ENCODE measurements at regions not wholly inside any gene's neighbourhood (a gene's known extent, or its start where the extent isn't known, plus 50 kb on each side); places are given as distances from the start of the nearest gene placed in this dataset.

DNA sequence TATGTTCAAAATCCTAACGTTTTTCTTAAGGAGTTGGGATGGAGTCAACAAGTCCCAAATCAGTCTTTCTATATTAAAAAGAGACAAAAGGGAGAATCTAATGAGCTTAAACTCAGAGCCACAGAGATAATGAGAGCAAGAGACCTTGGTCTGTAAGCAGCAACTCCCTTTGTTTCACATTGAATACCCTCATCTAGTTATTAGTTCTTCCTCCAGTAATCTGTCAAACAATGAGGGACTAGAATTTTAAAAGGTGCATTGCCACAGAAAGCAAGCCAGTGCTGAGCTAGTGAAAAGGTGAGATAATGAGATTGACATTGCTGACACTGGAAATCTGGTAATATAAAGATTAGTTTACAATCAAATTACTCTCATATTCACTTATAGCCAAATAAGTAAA is 718.6 kb downstream of the DACH1 start:
- TF ChIP-seq, protein P1, sequence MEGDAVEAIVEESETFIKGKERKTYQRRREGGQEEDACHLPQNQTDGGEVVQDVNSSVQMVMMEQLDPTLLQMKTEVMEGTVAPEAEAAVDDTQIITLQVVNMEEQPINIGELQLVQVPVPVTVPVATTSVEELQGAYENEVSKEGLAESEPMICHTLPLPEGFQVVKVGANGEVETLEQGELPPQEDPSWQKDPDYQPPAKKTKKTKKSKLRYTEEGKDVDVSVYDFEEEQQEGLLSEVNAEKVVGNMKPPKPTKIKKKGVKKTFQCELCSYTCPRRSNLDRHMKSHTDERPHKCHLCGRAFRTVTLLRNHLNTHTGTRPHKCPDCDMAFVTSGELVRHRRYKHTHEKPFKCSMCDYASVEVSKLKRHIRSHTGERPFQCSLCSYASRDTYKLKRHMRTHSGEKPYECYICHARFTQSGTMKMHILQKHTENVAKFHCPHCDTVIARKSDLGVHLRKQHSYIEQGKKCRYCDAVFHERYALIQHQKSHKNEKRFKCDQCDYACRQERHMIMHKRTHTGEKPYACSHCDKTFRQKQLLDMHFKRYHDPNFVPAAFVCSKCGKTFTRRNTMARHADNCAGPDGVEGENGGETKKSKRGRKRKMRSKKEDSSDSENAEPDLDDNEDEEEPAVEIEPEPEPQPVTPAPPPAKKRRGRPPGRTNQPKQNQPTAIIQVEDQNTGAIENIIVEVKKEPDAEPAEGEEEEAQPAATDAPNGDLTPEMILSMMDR (IDR thresholded peaks at IDR 0.05): no peak
- H3K36me3 ChIP-seq: no peaks in the 10 kb centered on the region
- DNase-seq (no peak), ATAC-seq (no peak)
- no peaks in the 10 kb centered on the region for H3K9me3 ChIP-seq
- no peaks in the 10 kb centered on the region for H3K27me3 ChIP-seq (ENCODE audit: low read depth)
- intact Hi-C loops (cut with DNase I): no loop called here
- no peak overlapping the region for H3K4me3 ChIP-seq
- no peak overlapping the region for H3K27ac ChIP-seq
- H3K4me1 ChIP-seq: no peaks in the 10 kb centered on the region

DNA sequence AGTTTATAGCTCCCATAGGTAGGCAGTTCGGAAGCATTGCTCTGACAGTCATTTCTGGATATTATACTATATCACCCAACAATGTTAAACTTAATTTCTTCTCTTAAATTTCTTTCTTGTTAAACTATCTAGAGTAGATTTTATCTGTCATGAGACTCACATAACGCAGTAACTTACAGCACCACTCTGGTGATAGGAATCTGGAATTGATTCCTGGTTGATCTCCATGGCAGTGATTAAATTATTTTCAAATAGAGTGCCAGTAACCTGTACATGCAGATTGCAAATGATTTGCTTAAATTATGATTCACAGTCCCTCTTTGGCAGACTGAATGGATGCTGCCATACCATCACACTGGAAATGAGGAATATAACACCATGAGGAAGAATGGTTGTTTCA is 722.1 kb downstream of the DACH1 start:
- intact Hi-C loops (cut with DNase I): no loop called here
- no peak overlapping the region for H3K4me3 ChIP-seq
- no peaks in the 10 kb centered on the region for H3K36me3 ChIP-seq
- DNase-seq (no peak), ATAC-seq (no peak)
- no peaks in the 10 kb centered on the region for H3K27me3 ChIP-seq (ENCODE audit: low read depth)
- H3K4me1 ChIP-seq: no peaks in the 10 kb centered on the region
- no peaks in the 10 kb centered on the region for H3K9me3 ChIP-seq
- no peak overlapping the region for H3K27ac ChIP-seq
- TF ChIP-seq, protein P1 (IDR thresholded peaks at IDR 0.05): no peak

DNA sequence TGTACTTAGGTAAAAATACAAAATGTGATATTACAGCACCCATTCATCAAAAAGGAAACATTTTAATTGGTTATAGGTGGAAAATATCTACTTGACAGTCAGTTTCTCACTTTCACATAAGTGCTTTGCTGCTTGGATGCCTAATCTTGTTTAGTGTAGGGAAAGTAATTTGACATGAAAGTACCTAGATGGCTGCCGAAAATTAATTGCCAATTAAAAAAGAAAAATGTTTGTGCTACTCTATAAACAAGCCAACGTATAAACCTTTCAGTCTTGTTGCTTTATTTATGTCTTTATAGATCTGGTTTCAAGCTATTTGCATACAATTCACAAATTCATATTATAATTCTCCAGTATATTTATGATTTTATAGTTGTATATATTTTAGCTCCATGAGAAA is 729.9 kb downstream of the DACH1 start:
- ATAC-seq (no peak), DNase-seq (no peak)
- Histone ChIP-seq H3K27ac (no peak overlapping the region), H3K27me3 (ENCODE audit: low read depth) (no peaks in the 10 kb centered on the region), H3K9me3 (no peaks in the 10 kb centered on the region), H3K4me3 (no peak overlapping the region), H3K4me1 (no peaks in the 10 kb centered on the region), H3K36me3 (no peaks in the 10 kb centered on the region)
- TF ChIP-seq, protein P1 (IDR thresholded peaks at IDR 0.05): no peak
- intact Hi-C loops (cut with DNase I): no loop called here

DNA sequence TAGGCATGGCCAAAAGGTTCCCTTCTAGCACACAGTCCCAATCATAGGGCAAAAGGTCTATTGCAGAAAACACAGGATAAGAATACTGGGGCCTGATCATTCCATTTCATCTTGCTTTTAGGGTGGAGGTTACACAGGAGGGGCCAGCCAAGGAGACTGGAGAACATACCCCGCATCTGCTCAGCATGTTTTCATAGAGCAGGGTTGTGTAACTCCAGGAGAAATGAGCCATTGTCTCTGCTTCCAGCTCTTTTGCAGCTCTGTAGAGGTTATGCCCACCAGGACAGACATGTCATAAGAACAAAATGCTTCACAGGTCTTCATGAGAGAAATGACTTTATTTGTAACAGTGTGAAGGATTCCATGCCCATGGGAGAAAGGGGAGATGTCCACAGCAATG is 742.8 kb downstream of the DACH1 start:
- no peak for ATAC-seq
- no peaks in the 10 kb centered on the region for H3K36me3 ChIP-seq
- H3K27ac ChIP-seq: no peak overlapping the region
- H3K9me3 ChIP-seq: no peaks in the 10 kb centered on the region
- H3K27me3 ChIP-seq (ENCODE audit: low read depth): no peaks in the 10 kb centered on the region
- no peaks in the 10 kb centered on the region for H3K4me1 ChIP-seq
- DNase-seq: no peak
- intact Hi-C loops (cut with DNase I): no loop called here
- H3K4me3 ChIP-seq: no peak overlapping the region
- TF ChIP-seq, protein P1 (IDR thresholded peaks at IDR 0.05): no peak

DNA sequence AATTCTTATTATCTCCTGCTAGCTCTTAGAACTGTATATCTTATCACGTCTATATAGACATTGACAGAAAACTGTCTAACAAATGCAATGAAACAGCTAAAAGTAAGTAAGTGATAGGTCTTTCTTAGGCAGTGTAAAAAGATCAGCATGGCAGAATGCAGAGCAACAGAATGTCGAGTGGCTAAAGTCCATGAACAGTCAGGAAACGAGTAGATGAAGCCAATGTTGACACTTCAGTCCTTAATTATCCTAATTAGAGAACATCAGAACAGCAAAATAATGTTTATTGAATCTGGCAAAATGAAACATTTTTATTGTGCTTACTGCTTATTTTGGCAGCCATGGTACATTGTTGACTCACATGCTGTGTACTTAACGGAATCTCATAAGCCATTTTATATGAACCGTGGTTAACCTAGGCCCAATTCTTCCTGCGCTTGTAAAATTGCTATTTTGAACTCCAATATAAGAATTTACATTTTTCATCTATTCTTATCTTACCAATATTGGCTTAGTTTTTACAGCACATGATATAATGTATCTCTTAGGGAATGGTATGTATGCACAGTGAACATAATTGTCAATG is 748.1 kb downstream of the DACH1 start:
- ATAC-seq (no peak), DNase-seq (no peak)
- Histone ChIP-seq H3K27ac (no peak overlapping the region), H3K27me3 (ENCODE audit: low read depth) (no peaks in the 10 kb centered on the region), H3K4me3 (no peak overlapping the region), H3K4me1 (no peaks in the 10 kb centered on the region), H3K9me3 (no peaks in the 10 kb centered on the region), H3K36me3 (no peaks in the 10 kb centered on the region)
- TF ChIP-seq, protein P1 (IDR thresholded peaks at IDR 0.05): no peak
- intact Hi-C loops (cut with DNase I): no loop called here

DNA sequence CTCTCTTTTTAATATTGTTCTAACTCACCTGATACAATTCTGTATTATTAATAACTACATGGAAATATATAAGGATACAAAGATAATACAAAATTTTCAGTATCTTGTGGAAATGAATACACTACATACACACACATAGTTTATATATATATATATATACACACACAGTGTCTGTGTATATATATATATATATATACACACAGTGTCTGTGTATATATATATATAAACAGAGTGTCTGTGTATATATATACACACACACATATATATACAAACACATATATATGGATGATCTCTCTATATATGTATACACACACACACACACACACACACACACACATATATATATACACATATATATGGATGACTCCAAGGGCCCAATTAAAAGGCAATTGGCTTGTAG is 749.1 kb downstream of the DACH1 start:
- Histone ChIP-seq H3K36me3 (no peaks in the 10 kb centered on the region), H3K4me1 (no peaks in the 10 kb centered on the region), H3K4me3 (no peak overlapping the region), H3K27ac (no peak overlapping the region), H3K27me3 (ENCODE audit: low read depth) (no peaks in the 10 kb centered on the region), H3K9me3 (no peaks in the 10 kb centered on the region)
- ATAC-seq: no peak
- TF ChIP-seq, protein P1 (IDR thresholded peaks at IDR 0.05): no peak
- no peak for DNase-seq
- intact Hi-C loops (cut with DNase I): no loop called here
